Liver (tissue), 8 donors: ENCODE measurements at regions not wholly inside any gene's neighbourhood (a gene's known extent, or its start where the extent isn't known, plus 50 kb on each side); places are given as distances from the start of the nearest gene placed in this dataset.
"Not testable (repeated sequence)": the region's sequence is repeated elsewhere in the genome, so short reads cannot be mapped to it uniquely, and the experiment has no call there.

Experiments used
- DNase-seq: peaks from one replicate; pipeline ENCODE4 v3.0.0-alpha.2; 2017; ENCODE audit warnings: low spot score
- H3K27ac ChIP-seq, 2 donors: one replicate each; pipeline ENCODE4 v1.7.0; 2013; ENCODE audit warnings: inconsistent platforms in 2 of 2, low read length in 2 of 2, control low read depth in 1 of 2, low read depth in 1 of 2, mild to moderate bottlenecking in 1 of 2
- H3K27me3 ChIP-seq, 4 donors: one replicate each; pipeline versions ENCODE4 v1.6.1 to v1.7.0; 2013; ENCODE audit warnings: low read length in 3 of 4, inconsistent platforms in 1 of 4, mild to moderate bottlenecking in 1 of 4, moderate library complexity in 1 of 4; ENCODE audit not compliant: control insufficient read depth in 4 of 4, insufficient read depth in 4 of 4
- H3K36me3 ChIP-seq, 4 donors: one replicate each; pipeline versions ENCODE4 v1.6.1 to v1.7.0; 2013; ENCODE audit warnings: low read length in 3 of 4, mild to moderate bottlenecking in 3 of 4, low read depth in 1 of 4, moderate library complexity in 1 of 4; ENCODE audit not compliant: control insufficient read depth in 4 of 4, insufficient read depth in 3 of 4
- H3K4me1 ChIP-seq, 4 donors: one replicate each; pipeline versions ENCODE4 v1.6.1 to v1.7.0; 2013; ENCODE audit warnings: low read length in 3 of 4, mild to moderate bottlenecking in 3 of 4, moderate library complexity in 1 of 4; ENCODE audit not compliant: control insufficient read depth in 4 of 4, insufficient read depth in 4 of 4
- H3K4me3 ChIP-seq, 3 donors: one replicate each; pipeline versions ENCODE4 v1.6.1 to v1.7.0; 2013; ENCODE audit warnings: low read length in 3 of 3, control low read depth in 1 of 3, low read depth in 1 of 3, mild to moderate bottlenecking in 1 of 3
- H3K9ac ChIP-seq, 2 donors: one replicate each; pipeline ENCODE4 v1.7.0; 2013; ENCODE audit warnings: low read length in 2 of 2, mild to moderate bottlenecking in 2 of 2, moderate library complexity in 2 of 2, control low read depth in 1 of 2, low read depth in 1 of 2
- H3K9me3 ChIP-seq, 4 donors: one replicate each; pipeline versions ENCODE4 v1.6.1 to v1.7.0; 2013; ENCODE audit warnings: low read length in 3 of 4; ENCODE audit not compliant: control insufficient read depth in 4 of 4
- ATF3 ChIP-seq: IDR thresholded peaks from 2 replicates; pipeline ENCODE4 v1.6.1; 2016; ENCODE audit warnings: antibody characterized with exemption
- CTCF ChIP-seq: fragments of 150-350 bp; IDR thresholded peaks from 2 replicates; pipeline ENCODE4 v1.5.1; 2017; ENCODE audit warnings: improper control_type of control experiment, low read depth, low read length; ENCODE audit not compliant: missing input control
- EGR1 ChIP-seq, 2 donors: IDR thresholded peaks; 2 replicates each; pipeline ENCODE4 v1.6.1; 2016 to 2018; ENCODE audit warnings: antibody characterized with exemption in 2 of 2, low read depth in 2 of 2
- FOXA2 ChIP-seq: IDR thresholded peaks from 2 replicates; pipeline ENCODE4 v1.6.1; 2016; ENCODE audit warnings: antibody characterized with exemption
- GABPA ChIP-seq, 2 donors: IDR thresholded peaks in 1 of 2; conservative IDR thresholded peaks in 1 of 2; 2 replicates each; pipeline ENCODE4 v1.6.1; 2016; ENCODE audit warnings: antibody characterized with exemption in 2 of 2, mild to moderate bottlenecking in 1 of 2, moderate library complexity in 1 of 2
- HNF4A ChIP-seq, 2 donors: conservative IDR thresholded peaks; 2 replicates each; pipeline ENCODE4 v1.6.1; 2016; ENCODE audit warnings: antibody characterized with exemption in 2 of 2, mild to moderate bottlenecking in 2 of 2
- HNF4G ChIP-seq: IDR thresholded peaks from 2 replicates; pipeline ENCODE4 v1.6.1; 2016; ENCODE audit warnings: antibody characterized with exemption
- JUND ChIP-seq, 2 donors: IDR thresholded peaks; 2 replicates each; pipeline ENCODE4 v1.6.1; 2016; ENCODE audit warnings: antibody characterized with exemption in 2 of 2
- MAX ChIP-seq: IDR thresholded peaks from 2 replicates; pipeline ENCODE4 v1.6.1; 2016; ENCODE audit warnings: antibody characterized with exemption
- NR2F2 ChIP-seq: IDR thresholded peaks from 2 replicates; pipeline ENCODE4 v1.6.1; 2016; ENCODE audit warnings: antibody characterized with exemption
- REST ChIP-seq: IDR thresholded peaks from 2 replicates; pipeline ENCODE4 v1.6.1; 2016; ENCODE audit warnings: antibody characterized with exemption, mild to moderate bottlenecking
- RXRA ChIP-seq, 2 donors: IDR thresholded peaks; 2 replicates each; pipeline ENCODE4 v1.6.1; 2017 to 2018; ENCODE audit warnings: antibody characterized with exemption in 2 of 2, mild to moderate bottlenecking in 1 of 2
- SP1 ChIP-seq: IDR thresholded peaks from 2 replicates; pipeline ENCODE4 v1.6.1; 2018; ENCODE audit warnings: antibody characterized with exemption, mild to moderate bottlenecking
- TAF1 ChIP-seq: conservative IDR thresholded peaks from 2 replicates; pipeline ENCODE4 v1.6.1; 2016; ENCODE audit warnings: antibody characterized with exemption, mild to moderate bottlenecking
- YY1 ChIP-seq: IDR thresholded peaks from 2 replicates; pipeline ENCODE4 v1.6.1; 2016; ENCODE audit warnings: antibody characterized with exemption, mild to moderate bottlenecking
- WGBS: extraction: QIAGEN DNeasy Blood & Tissue Kit; methylation state at CpG from one replicate; pipeline ENCODE4 v1.1.7; 2013; 5-methylcytosine and 5-hydroxymethylcytosine counted together
- donor health status: healthy.
- donor health status: healthy.
- donor health status: healthy.
- donor health status: healthy.
- donor health status: healthy.

GRCh38 chr3:78507196-78507984, 1260.4 kb downstream of the ROBO1 start (continued):
- no peak for TF ChIP-seq NR2F2
- TF ChIP-seq FOXA2, result no peak
- TF ChIP-seq CTCF, result no peak

GRCh38 chr3:78511840-78512239, 1256.0 kb downstream of the ROBO1 start:
- Histone ChIP-seq H3K9me3 (peaks cover 0 to 2% (median 0%) of the 10 kb centered on the region in 4 donors), H3K36me3 (no peaks in the 10 kb centered on the region), H3K27me3 (no peaks in the 10 kb centered on the region), H3K4me1 (peaks cover 0 to 5% (median 3%) of the 10 kb centered on the region in 4 donors), H3K27ac (no peak overlapping the region), H3K4me3 (no peak overlapping the region), H3K9ac (no peak overlapping the region)
- no peak for TF ChIP-seq HNF4A (conservative IDR thresholded peaks at IDR 0.05)
- TF ChIP-seq MAX, result no peak
- no peak for TF ChIP-seq YY1
- TF ChIP-seq ATF3, result no peak
- TF ChIP-seq SP1, result no peak
- TF ChIP-seq HNF4G, result no peak
- TF ChIP-seq NR2F2, result no peak
- TF ChIP-seq JUND (IDR thresholded peaks at IDR 0.05), result no peak
- TF ChIP-seq EGR1 (IDR thresholded peaks at IDR 0.05; ENCODE audit: low read depth in 2 of 2), result no peak
- TF ChIP-seq RXRA (IDR thresholded peaks at IDR 0.05), result no peak
- TF ChIP-seq FOXA2, result no peak
- no peak for TF ChIP-seq TAF1
- no peak for TF ChIP-seq GABPA (IDR thresholded peaks at IDR 0.05 in 1 of 2, conservative IDR thresholded peaks at IDR 0.05 in 1 of 2)
- TF ChIP-seq REST, result no peak
- DNase-seq, result no peak
- WGBS, result 64% methylated on average over 2 of the region's 2 CpGs

- not testable (repeated sequence) for H3K4me3 ChIP-seq, H3K27ac ChIP-seq, H3K9me3 ChIP-seq, H3K36me3 ChIP-seq, H3K9ac ChIP-seq, H3K4me1 ChIP-seq, H3K27me3 ChIP-seq, DNase-seq
- WGBS, result 87% methylated on average over 4 of the region's 4 CpGs
Measured at GRCh38 chr3:78512786-78513185, 1255.0 kb downstream of the ROBO1 start.
